AG04449 (cell line): ENCODE measurements at regions not wholly inside any gene's neighbourhood (a gene's known extent, or its start where the extent isn't known, plus 50 kb on each side); places are given as distances from the start of the nearest gene placed in this dataset.

Source experiments
- CTCF ChIA-PET: fragments of 350-600 bp; formaldehyde crosslinking; extraction: SDS; loops from one replicate; lab custom pipeline; 2021; ENCODE audit warnings: antibody characterized with exemption; lab: Yijun Ruan, JAX
- POLR2A ChIA-PET: fragments of 400-600, 350-600 bp; formaldehyde crosslinking; extraction: SDS; loops from one replicate; lab custom pipeline; 2020; ENCODE audit warnings: antibody characterized with exemption, inconsistent platforms; lab: Yijun Ruan, JAX
- DNase-seq: peaks from one replicate; pipeline ENCODE4 v3.0.0-alpha.2; 2010; ENCODE audit warnings: low read depth, low spot score
- H3K4me3 ChIP-seq: 2 replicates; pipeline ENCODE4 v1.5.1; 2011; ENCODE audit warnings: low read depth, mild to moderate bottlenecking, control low read depth, low read length
- CTCF ChIP-seq: IDR thresholded peaks from one replicate; pipeline ENCODE4 v1.5.1; 2011; ENCODE audit warnings: mild to moderate bottlenecking, moderate library complexity, low read length, control low read depth, inconsistent platforms; ENCODE audit not compliant: insufficient read depth; ENCODE audit errors: missing control alignments

GRCh38 chr15:70406617-70407335 is 309.1 kb upstream of the TLE3 start:
- CTCF ChIA-PET = no interaction called here
- no peak for TF ChIP-seq CTCF
- DNase-seq = no peak
- POLR2A ChIA-PET = no interaction called here
- H3K4me3 ChIP-seq = no peak overlapping the region

GRCh38 chr15:70401709-70402108 is 304.0 kb upstream of the TLE3 start:
- TF ChIP-seq CTCF = no peak
- no peak for DNase-seq
- ChIA-PET POLR2A (no interaction called here), CTCF (no interaction called here)
- H3K4me3 ChIP-seq = no peak overlapping the region

GRCh38 chr15:70400766-70401541 is 303.2 kb upstream of the TLE3 start:
- no peak for TF ChIP-seq CTCF
- CTCF ChIA-PET = no interaction called here
- POLR2A ChIA-PET = no interaction called here
- no peak overlapping the region for H3K4me3 ChIP-seq
- no peak for DNase-seq

GRCh38 chr15:70399204-70399603 is 301.5 kb upstream of the TLE3 start:
- TF ChIP-seq CTCF = no peak
- no peak overlapping the region for H3K4me3 ChIP-seq
- CTCF ChIA-PET = no interaction called here
- DNase-seq = no peak
- POLR2A ChIA-PET = no interaction called here

GRCh38 chr15:70398694-70399093 is 301.0 kb upstream of the TLE3 start:
- TF ChIP-seq CTCF = no peak
- no peak for DNase-seq
- CTCF ChIA-PET = no interaction called here
- POLR2A ChIA-PET = no interaction called here
- no peak overlapping the region for H3K4me3 ChIP-seq

GRCh38 chr15:70396807-70397206 is 299.1 kb upstream of the TLE3 start:
- TF ChIP-seq CTCF = no peak
- no peak for DNase-seq
- H3K4me3 ChIP-seq = no peak overlapping the region
- ChIA-PET POLR2A (no interaction called here), CTCF (no interaction called here)
